ENCODE measurements at regions not wholly inside any gene's neighbourhood (a gene's known extent, or its start where the extent isn't known, plus 50 kb on each side); places are given as distances from the start of the nearest gene placed in this dataset.

DNA sequence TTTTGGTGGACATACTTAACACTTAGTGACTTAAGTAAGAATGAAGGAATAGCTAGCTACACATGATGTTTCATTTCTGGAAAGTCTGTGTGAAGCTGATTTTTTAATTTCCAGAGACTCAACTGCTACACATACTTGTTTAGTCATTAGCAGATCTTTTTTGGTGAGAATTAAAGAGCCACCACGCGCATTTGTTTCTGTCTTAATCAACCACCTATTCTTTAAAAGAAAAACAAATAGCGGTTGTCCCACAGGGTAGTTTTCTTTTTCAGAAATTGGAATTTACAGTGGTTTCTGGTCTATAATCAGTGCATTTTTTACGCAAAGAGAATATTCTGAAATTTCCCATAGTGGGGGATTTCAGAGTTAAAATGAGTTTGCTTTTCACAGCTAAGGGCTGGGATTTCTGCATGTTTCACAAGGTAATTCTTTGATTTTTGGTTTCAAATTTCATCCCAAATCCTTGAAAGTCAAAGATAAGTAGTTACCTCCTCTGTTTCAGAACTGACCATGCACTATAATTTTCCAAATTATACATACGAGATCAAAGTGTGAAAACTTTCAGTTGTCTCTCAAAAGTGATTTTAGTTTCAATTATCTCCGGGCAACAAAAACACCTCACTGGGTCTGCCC lies 631.0 kb upstream of the GRM7 start:
- H3K9me3 ChIP-seq: no peaks in the 10 kb centered on the region
- no peak for DNase-seq
- H3K36me3 ChIP-seq: no peaks in the 10 kb centered on the region
- no peak overlapping the region for H3K4me3 ChIP-seq
- H3K27me3 ChIP-seq: no peaks in the 10 kb centered on the region

DNA sequence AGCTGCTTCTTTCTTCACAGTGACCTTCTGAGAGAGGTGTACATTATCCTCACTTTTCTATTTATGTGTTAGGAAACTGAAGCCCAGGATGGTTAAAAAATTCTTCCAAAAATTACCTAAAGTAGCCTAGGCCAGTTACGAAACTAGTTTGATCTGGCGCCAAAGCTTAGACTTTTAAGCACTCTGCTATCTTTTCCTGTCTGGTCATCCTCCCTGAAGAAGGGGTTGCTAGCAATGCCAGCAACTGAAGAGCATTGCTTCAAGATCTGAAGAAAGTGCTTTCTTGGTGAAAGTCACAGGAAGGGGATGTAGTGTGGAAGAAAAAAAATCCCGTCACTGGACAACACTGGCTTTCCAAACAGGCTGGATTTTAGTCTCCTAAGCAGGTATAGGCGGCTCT lies 618.8 kb upstream of the GRM7 start:
- no peaks in the 10 kb centered on the region for H3K27me3 ChIP-seq
- no peak overlapping the region for H3K4me3 ChIP-seq
- no peaks in the 10 kb centered on the region for H3K36me3 ChIP-seq
- no peaks in the 10 kb centered on the region for H3K9me3 ChIP-seq
- no peak for DNase-seq

DNA sequence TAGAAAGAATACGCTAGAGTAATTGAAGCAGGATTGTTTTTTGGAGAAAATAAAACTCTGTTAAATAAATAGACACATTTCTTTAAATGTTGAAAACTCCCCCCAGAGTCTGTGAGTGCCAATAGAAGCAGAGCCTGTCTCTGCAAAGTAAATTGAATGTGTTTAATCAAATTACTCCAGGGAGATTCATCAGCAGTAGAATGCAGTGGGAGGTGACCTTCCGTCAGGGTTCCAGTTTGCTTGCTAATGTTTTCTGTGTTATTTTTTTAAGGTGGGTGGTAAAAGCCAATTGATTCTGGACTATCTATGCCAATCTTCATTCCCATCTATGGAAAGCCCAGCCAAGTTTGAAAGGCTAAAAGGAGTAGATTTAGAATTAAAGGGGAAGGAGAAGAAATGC lies 612.4 kb upstream of the GRM7 start:
- Histone ChIP-seq H3K27me3 (no peaks in the 10 kb centered on the region), H3K36me3 (no peaks in the 10 kb centered on the region), H3K4me3 (no peak overlapping the region), H3K9me3 (no peaks in the 10 kb centered on the region)
- no peak for DNase-seq

DNA sequence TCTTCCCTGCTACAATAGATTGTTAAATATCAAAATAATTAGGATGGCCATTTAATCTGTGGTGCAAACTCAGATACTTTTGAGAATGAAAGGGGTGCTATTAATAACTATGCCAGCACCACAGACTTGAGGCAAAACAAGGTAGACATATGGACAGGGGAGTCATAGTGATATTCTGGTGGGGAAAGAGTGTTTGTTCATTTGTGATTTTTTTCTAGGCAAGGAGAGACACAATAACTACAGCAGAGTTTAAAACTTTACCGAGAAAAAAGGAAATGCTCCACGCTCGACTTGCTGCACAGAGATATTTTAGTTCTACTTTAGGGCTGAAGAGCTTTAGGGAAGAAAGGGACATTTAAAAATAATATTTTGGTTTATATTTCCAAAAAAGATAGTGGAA lies 611.2 kb upstream of the GRM7 start:
- no peaks in the 10 kb centered on the region for H3K36me3 ChIP-seq
- no peaks in the 10 kb centered on the region for H3K9me3 ChIP-seq
- no peak overlapping the region for H3K4me3 ChIP-seq
- H3K27me3 ChIP-seq: no peaks in the 10 kb centered on the region
- DNase-seq: no peak

DNA sequence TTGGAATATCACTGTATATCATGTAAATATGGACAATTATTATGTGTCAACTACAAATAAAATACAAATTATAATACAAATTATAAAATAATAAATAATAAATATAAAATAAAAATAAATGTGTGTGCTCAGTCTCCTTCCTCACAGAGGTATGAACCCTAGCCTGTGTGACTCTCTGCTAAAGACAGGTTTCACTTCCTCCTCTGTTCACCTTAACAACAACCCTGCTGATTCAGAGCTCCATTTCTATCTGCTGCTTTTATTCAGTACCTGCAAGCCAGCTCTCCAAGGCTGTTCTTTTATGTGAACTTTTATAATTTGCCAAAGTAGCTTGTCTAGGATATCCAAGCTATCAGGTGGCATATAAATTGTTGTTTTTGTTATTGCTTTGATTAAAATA lies 610.7 kb upstream of the GRM7 start:
- no peaks in the 10 kb centered on the region for H3K27me3 ChIP-seq
- H3K36me3 ChIP-seq: no peaks in the 10 kb centered on the region
- no peak for DNase-seq

DNA sequence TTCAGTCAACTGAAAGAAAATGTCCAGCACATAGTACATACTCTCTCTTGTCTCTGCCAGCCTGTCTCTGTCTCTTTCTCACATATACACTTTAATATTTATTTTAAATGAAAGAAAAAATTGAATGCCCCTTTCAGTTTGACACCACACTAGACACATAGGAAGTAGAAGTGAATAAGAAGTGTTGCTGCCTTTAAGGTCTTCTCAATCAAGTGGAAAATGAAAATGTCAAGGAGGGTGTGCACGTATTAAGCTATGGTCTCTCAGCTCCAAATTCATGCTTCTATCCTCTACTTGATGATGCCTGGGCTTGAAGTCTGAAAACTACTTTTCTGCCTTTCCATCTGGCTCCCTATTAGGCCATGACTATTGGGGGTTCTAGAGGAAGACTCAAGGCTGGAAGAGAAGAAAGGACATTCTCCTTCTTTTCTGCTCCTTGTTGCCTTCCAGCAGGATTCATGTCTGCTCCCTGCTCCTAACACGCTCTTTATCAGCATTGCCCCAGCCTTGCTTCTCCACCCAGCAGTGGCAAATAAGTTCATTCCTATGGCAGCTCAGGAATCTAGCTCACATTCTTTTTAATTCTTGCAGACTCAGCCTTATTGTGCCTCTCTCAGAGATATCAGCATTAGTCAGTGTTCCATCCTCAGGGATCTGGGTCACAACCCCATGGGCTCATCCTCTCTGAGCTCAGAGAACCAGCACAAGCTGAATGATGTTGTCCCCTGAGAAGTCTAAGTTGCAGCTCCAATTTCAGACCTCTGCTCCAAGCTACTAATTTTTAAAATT lies 609.1 kb upstream of the GRM7 start:
- Histone ChIP-seq H3K36me3 (no peaks in the 10 kb centered on the region), H3K27me3 (no peaks in the 10 kb centered on the region), H3K4me3 (no peak overlapping the region), H3K9me3 (no peaks in the 10 kb centered on the region)
- DNase-seq: no peak

More for the DNA sequence above, 610.7 kb upstream of the GRM7 start:
- H3K4me3 ChIP-seq: no peak overlapping the region
- H3K9me3 ChIP-seq: no peaks in the 10 kb centered on the region

DNA sequence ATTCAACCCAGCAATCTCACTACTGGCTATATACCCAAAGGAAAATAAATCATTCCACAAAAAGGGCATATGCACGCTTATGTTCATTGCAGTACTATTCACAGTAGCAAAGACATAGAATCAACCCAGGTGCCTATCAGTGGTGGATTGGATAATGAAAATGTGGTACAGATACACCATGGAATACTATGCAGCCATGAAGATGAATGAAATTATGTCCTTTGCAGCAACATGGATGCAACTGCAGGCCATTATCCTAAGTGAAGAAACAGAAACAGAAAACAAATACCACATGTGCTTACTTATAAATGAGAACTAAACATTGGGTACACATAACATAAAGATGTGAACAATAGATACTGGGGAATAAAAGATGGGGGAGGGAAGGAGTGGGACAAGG lies 606.4 kb upstream of the GRM7 start:
- Histone ChIP-seq H3K36me3 (no peaks in the 10 kb centered on the region), H3K4me3 (no peak overlapping the region), H3K9me3 (no peaks in the 10 kb centered on the region), H3K27me3 (no peaks in the 10 kb centered on the region)
- no peak for DNase-seq

DNA sequence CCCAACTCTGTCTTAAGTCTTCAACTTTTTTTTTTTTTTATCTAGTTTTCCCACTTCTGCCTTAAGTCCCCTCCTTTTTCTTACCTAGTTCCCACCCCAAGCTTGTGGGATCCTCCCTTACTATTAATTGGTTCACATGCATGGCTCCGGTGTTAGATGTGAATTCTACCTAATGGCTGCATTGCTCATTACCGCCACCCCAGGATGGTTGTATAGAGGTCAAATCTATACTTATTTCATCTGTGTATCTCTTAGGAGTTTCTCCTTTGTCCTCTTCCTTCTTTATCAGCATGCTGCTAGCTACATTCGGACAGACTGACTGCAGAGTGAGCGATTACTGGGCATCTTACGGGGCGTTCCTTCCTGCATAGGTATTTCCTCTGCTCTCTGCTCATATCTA lies 605.7 kb upstream of the GRM7 start:
- Histone ChIP-seq H3K9me3 (no peaks in the 10 kb centered on the region), H3K27me3 (no peaks in the 10 kb centered on the region), H3K36me3 (no peaks in the 10 kb centered on the region), H3K4me3 (no peak overlapping the region)
- no peak for DNase-seq

DNA sequence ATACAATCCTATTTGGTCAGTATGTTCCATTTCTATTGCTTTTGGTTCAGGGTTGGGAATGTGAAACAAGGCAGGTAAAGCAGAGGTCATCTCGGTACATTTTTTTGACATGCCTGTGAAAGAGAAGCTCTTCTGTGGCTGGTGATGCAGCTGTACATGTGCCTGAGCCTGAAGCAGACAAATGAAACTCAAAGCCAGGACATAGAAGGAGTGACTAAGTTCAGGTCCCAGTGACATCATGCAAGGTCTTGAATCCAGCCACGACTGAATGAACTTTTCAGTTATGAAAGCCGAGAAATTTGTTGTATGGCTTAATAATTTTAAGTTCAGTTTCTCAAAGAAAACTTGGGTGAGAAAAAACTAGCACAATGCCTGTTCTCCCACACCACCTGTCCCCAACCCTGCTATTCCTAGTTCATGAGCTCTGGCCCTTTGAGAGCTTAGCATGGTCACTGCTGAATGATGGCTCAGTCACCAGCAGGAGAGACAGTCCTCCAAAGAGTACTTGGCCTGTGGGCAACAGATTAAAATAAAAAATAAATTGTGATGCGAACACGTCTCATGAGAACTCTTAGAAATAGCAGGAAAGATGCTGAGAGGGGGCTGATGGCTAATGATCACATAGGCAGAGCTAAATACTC lies 600.2 kb upstream of the GRM7 start:
- H3K36me3 ChIP-seq: no peaks in the 10 kb centered on the region
- no peak overlapping the region for H3K4me3 ChIP-seq
- DNase-seq: no peak
- no peaks in the 10 kb centered on the region for H3K27me3 ChIP-seq
- no peaks in the 10 kb centered on the region for H3K9me3 ChIP-seq

DNA sequence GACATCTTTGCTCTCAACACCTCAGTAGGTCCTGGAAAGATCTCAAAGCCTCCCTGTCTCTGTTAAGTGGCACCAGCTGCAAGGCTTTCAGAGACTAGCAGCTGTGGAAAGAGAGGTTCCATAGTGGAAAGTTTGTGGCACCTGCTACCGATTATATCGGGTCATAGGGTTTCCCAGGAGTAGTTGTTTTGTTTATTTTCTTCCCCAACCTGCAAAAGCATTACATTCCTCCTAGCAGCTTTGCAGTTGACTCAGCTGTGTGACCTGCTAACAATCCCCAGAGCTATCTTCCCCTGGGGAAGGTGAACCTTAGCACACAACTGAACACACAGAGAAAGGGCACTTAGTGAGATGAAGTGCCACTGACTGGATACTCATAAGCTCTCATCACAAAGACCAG lies 598.9 kb upstream of the GRM7 start:
- DNase-seq: no peak
- Histone ChIP-seq H3K4me3 (no peak overlapping the region), H3K36me3 (no peaks in the 10 kb centered on the region), H3K27me3 (no peaks in the 10 kb centered on the region), H3K9me3 (no peaks in the 10 kb centered on the region)

DNA sequence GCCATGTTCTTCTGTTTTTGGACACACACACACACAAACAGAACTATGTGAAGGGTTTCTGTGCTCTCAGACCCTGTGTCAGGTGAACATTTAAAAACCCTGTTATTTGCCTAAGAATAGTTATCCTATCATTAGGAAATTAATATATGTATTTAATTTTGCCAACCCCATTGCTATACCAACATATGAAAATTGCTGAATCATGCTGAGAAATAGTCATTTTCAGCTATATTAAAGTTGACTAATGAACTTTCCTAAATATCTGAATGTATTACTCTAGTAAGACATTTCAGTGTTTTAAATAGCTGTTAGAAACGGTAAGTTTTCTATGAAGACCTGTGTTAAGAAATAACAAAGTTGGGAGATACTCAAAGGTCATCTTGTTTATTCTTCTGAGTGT lies 596.9 kb upstream of the GRM7 start:
- DNase-seq: no peak
- Histone ChIP-seq H3K36me3 (no peaks in the 10 kb centered on the region), H3K27me3 (no peaks in the 10 kb centered on the region), H3K9me3 (no peaks in the 10 kb centered on the region), H3K4me3 (no peak overlapping the region)

DNA sequence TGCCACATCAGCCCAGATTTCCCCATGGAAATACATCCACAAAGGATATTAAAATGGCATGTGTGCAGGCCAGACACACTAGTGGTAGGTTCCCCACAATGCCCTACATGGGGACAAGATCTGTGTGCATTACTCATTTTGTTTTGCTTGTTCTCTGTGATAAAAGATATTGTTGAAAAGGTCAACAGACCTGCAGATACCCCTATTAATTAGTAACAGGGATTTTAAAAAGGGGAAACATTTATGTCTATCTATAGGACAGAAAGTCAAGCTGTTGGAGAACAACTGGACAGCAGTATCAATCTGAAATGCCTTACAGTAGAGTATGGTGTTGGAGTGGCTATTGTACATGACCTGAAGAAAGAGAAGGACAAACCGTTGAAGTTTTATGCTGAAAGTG lies 596.0 kb upstream of the GRM7 start:
- no peak for DNase-seq
- no peaks in the 10 kb centered on the region for H3K9me3 ChIP-seq
- no peaks in the 10 kb centered on the region for H3K27me3 ChIP-seq
- H3K36me3 ChIP-seq: no peaks in the 10 kb centered on the region
- H3K4me3 ChIP-seq: no peak overlapping the region

DNA sequence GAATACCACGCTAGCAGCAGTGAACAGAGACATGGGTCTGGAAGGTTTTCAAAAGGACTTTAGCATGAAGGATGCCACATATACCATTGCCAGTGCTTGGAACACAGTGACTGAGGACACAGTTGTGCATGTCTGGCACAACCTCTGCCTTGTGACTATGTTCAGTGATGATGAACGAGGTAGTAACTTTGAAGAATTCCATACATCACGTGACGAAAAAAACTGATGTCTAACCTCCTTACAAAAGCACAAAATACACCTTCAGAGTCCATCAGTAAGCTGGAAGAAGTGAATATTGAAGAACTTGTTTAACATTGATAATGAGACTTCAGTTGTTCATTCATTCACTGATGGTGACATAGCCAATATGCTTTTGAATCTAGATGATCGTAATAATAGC lies 594.8 kb upstream of the GRM7 start:
- H3K36me3 ChIP-seq: no peaks in the 10 kb centered on the region
- no peak overlapping the region for H3K4me3 ChIP-seq
- no peaks in the 10 kb centered on the region for H3K9me3 ChIP-seq
- no peaks in the 10 kb centered on the region for H3K27me3 ChIP-seq
- no peak for DNase-seq

DNA sequence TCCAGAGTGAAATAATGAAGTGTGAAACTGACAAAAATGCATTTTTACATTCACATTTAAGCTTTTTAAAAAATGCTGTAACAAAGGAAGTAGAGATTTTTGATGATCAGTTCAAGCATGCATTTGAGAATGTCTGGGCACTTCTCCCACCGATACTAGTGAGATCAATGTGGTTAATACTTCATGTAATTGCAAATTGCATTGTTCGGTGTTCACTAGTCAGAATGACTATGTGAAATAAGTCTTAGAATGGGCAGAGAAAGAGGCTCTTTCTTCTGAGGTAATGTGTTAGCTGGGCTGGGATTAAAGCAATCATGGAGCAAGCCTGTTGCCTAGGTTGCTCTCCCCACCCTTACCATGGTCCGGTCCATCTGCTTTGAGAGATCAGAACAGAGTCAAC lies 587.0 kb upstream of the GRM7 start:
- Histone ChIP-seq H3K36me3 (no peaks in the 10 kb centered on the region), H3K27me3 (no peaks in the 10 kb centered on the region), H3K9me3 (no peaks in the 10 kb centered on the region), H3K4me3 (no peak overlapping the region)
- DNase-seq: no peak

DNA sequence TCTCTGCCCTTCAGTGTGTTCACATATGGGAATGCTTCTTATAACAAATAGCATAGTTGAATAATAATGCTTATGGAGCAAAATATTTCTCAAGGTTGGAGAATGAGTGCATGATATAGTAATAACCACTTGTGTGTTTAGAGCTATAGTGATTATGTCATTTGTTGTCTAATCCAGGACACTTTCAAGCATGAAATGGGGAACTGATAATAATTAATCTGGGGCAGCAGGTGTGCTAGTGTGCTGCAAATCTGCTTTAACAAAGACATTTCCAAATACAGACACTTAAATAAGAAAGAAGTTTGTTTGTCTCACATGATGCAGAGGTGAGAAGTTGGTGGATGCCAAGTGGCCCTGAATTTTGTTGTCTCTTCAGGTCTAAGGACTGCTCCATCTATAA lies 579.3 kb upstream of the GRM7 start:
- no peak for DNase-seq
- Histone ChIP-seq H3K9me3 (no peaks in the 10 kb centered on the region), H3K36me3 (no peaks in the 10 kb centered on the region), H3K27me3 (no peaks in the 10 kb centered on the region), H3K4me3 (no peak overlapping the region)

DNA sequence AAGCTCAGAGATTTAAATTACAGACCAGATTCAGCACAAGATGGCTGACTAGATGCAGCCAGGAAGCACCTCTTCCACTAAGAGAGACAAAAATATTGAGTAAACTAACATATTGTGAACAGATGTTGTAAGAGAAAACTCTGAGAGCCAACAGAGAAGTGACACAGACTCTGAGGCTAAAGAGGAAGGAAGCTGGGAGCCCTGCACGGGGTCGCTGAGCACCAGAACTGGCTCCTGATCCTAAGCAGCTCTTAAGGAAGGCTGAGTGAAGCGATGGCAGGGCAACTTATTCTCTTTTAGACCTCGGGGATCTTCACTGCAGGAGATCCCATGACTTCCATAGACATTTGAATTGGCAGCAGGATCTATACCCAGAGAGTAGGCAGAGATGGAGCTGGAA lies 578.0 kb upstream of the GRM7 start:
- H3K9me3 ChIP-seq: no peaks in the 10 kb centered on the region
- no peaks in the 10 kb centered on the region for H3K36me3 ChIP-seq
- no peaks in the 10 kb centered on the region for H3K27me3 ChIP-seq
- DNase-seq: no peak
- no peak overlapping the region for H3K4me3 ChIP-seq

DNA sequence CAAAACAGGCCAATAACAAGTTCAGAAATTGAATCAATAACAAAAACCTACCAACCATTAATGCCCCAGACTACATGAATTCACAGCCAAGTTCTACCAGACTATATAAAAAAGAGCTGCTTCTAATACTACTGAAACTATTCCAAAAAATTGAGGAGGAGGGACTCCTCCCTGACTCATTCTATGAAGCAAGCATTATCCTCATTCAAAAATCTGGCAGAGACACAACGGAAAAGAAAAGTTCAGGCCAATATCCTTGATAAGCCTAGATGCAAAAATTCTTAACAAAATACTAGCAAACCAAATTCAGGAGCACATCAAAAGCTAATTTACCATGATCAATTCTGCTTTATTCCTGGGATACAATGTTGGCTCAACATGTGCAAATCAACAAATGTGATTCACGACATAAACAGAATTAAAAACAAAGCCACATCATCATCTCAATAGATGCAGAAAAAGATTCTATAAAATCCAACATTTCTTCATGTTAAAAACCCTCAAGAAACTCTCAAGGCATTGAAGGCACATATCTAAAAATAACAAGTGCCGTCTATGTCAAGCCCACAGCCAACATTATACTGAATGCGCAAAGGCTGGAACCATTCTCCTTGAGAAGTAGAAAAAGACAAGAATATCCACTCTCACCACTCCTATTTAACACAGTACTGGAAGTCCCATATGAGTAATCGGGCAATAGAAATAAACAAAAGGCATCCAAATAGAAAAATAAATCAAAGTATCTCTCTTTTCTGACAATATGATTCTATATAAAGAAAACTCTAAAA lies 573.6 kb upstream of the GRM7 start:
- no peak for DNase-seq
- no peaks in the 10 kb centered on the region for H3K36me3 ChIP-seq
- no peaks in the 10 kb centered on the region for H3K9me3 ChIP-seq
- H3K27me3 ChIP-seq: no peaks in the 10 kb centered on the region
- H3K4me3 ChIP-seq: no peak overlapping the region

All from MG63 (cell line).